Activated naive CD8-positive, alpha-beta T cell treated with anti-CD3 and anti-CD28 coated beads for 36 hours (primary cell): ENCODE measurements at regions not wholly inside any gene's neighbourhood (a gene's known extent, or its start where the extent isn't known, plus 50 kb on each side); places are given as distances from the start of the nearest gene placed in this dataset.
A peak's percentile ranks its signal among the peaks of the same experiment; 100 is the strongest.

ENCODE experiments used
- DNase-seq: peaks from one replicate; pipeline ENCODE4 v3.0.0; 2021
- H3K27ac Mint-ChIP-seq: one replicate; pipeline ENCODE4 v1.8.0; 2022; ENCODE audit warnings: mild to moderate bottlenecking, moderate library complexity, mixed read lengths
- H3K27me3 Mint-ChIP-seq: one replicate; pipeline ENCODE4 v1.8.0; 2022; ENCODE audit warnings: mild to moderate bottlenecking, mixed read lengths
- H3K36me3 Mint-ChIP-seq: one replicate; pipeline ENCODE4 v1.8.0; 2021; ENCODE audit warnings: mild to moderate bottlenecking, mixed read lengths
- H3K4me1 Mint-ChIP-seq: one replicate; pipeline ENCODE4 v1.8.0; 2021; ENCODE audit warnings: mixed read lengths
- H3K4me3 Mint-ChIP-seq: one replicate; pipeline ENCODE4 v1.8.0; 2022; ENCODE audit warnings: mild to moderate bottlenecking, moderate library complexity, mixed read lengths
- H3K9me3 Mint-ChIP-seq: one replicate; pipeline ENCODE4 v1.8.0; 2022; ENCODE audit warnings: mixed read lengths

DNA sequence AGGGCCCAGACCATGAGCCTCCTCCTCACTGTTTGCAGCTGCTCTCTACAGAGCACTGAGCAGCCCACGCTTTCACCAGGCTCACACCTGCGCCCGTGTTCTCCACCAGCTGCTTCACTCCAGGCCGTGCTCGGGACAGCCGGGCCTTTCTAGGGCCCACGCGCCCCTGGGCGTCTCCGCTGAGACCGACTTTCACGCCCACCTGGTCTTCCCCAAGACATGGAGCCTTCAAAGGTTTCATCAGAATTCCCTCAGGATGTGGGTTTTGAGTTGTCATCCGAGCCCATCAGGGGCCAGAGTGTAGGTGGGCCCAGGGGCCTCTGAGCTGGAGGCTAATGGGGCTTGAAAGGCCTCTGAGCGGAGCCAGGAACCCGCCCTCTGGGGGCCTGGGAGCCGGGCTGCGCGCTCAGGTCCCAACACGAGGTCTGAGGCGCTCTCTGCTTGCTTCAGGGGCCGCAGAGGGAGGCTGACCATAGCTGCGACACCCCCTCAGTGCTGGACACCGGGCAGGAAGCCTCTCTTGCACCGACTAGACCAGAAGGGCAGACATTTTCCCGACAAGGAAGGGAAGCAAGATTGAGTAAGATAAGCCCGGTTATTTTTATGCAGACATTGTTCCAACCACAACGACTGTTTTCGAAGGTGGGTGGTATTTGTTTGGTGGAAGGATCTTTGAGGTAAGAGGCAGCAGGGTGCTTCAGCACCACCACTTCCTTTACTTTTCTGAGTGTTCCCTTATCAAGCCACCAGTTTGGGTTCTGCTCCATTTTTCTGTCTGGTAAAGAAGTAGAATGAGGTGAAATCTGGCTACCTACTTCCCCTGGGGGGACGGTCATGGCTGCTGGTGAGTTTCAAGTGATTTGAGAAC is 125.0 kb upstream of the FUT8 start:
- H3K4me3 Mint-ChIP-seq, result peak overlapping the region; percentile 81
- peak overlapping the region; percentile 99 for H3K27ac Mint-ChIP-seq
- peaks cover 72% of the 10 kb centered on the region for H3K4me1 Mint-ChIP-seq
- H3K27me3 Mint-ChIP-seq, result no peaks in the 10 kb centered on the region
- peaks cover 5% of the 10 kb centered on the region for H3K9me3 Mint-ChIP-seq
- peaks cover 31% of the 10 kb centered on the region for H3K36me3 Mint-ChIP-seq
- DNase-seq, result peak; percentile 82

DNA sequence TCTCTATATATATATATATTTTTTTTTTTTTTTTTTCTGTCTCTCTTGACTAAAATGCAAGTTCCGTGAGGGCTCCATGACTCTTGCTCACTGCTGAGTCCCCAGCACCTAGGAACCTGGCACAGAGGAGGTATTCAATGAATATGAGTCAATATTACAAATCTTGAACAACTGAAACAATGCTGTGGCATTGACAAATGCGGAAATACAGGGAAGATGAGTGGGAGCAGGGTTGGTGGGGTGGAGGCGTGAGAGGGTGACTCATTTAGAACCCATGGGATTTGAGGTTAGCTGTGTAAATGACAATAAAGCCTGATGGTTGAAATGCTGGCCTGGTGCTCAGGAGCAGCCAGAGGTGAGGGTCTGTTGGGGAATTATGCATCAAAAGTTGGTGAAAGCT is 121.7 kb upstream of the FUT8 start:
- Mint-ChIP-seq H3K9me3 (peaks cover 5% of the 10 kb centered on the region), H3K27ac (peak overlapping the region; percentile 66), H3K27me3 (no peaks in the 10 kb centered on the region), H3K36me3 (peaks cover 36% of the 10 kb centered on the region), H3K4me1 (peaks cover 53% of the 10 kb centered on the region), H3K4me3 (no peak overlapping the region)
- DNase-seq, result peak; percentile 48

DNA sequence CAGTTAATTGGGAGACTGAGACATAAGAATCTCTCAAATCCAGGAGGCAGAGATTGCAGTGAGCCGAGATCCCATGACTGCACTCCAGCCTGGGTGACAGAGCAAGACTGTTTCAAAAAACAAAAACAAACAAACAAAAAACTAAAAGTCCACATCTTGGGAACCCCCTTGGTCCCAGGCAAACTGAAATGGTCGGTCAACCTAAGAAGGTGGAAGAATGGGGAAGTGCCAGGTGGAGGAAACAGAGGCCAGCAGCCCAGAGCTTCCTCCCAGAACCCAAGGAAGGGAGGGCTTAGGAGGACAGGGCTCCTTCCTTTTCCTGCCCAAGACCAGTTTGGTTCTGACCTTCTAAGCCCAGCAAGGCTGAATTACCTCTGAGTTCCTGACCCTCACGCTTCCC is 121.0 kb upstream of the FUT8 start:
- peaks cover 57% of the 10 kb centered on the region for H3K4me1 Mint-ChIP-seq
- H3K9me3 Mint-ChIP-seq, result peaks cover 5% of the 10 kb centered on the region
- no peak overlapping the region for H3K4me3 Mint-ChIP-seq
- no peaks in the 10 kb centered on the region for H3K27me3 Mint-ChIP-seq
- peak overlapping the region; percentile 66 for H3K27ac Mint-ChIP-seq
- no peak for DNase-seq
- H3K36me3 Mint-ChIP-seq, result peaks cover 36% of the 10 kb centered on the region

DNA sequence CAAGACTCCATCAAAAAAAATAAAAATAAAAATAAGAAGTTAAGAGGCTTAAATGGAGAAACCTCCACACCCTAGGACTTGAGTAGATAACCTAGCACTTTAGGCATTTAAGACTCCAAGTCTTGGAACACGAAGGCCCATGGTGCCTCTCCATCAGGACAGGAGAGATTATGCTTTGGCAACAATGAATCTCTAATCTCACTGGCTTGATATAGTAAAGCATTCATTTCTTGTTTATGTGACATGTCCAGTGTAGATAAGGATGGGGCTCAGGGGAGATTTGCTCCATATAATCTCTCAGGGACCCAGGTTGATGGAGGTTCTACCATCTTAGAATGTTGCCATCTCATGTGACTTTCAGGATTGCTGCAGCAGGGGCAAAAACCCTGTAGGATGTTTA is 117.7 kb upstream of the FUT8 start:
- H3K4me3 Mint-ChIP-seq, result no peak overlapping the region
- peaks cover 32% of the 10 kb centered on the region for H3K36me3 Mint-ChIP-seq
- H3K27me3 Mint-ChIP-seq, result no peaks in the 10 kb centered on the region
- H3K27ac Mint-ChIP-seq, result no peak overlapping the region
- H3K4me1 Mint-ChIP-seq, result peaks cover 41% of the 10 kb centered on the region
- no peaks in the 10 kb centered on the region for H3K9me3 Mint-ChIP-seq
- no peak for DNase-seq

DNA sequence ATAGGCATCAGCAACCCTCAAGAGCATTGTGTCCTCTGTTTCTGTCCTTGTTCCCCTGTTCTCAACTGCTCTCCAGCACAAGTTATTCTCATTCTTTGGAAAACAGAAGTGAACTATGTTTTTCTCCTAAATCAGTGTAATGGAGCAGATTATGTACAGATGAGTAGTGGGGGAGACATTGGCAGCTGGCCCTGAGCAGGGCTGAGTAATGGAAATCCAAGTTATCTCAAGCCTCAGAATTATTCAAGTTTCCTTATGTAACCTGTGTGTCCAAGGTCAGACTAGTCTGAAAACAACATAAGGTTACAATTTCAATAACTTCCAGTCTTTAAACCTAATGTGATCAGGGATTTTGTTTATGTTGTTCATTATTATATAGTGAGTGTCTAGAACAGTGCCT is 116.1 kb upstream of the FUT8 start:
- peak overlapping the region; percentile 38 for H3K27ac Mint-ChIP-seq
- no peaks in the 10 kb centered on the region for H3K9me3 Mint-ChIP-seq
- no peak overlapping the region for H3K4me3 Mint-ChIP-seq
- H3K36me3 Mint-ChIP-seq, result peaks cover 21% of the 10 kb centered on the region
- DNase-seq, result no peak
- H3K27me3 Mint-ChIP-seq, result no peaks in the 10 kb centered on the region
- peaks cover 41% of the 10 kb centered on the region for H3K4me1 Mint-ChIP-seq

DNA sequence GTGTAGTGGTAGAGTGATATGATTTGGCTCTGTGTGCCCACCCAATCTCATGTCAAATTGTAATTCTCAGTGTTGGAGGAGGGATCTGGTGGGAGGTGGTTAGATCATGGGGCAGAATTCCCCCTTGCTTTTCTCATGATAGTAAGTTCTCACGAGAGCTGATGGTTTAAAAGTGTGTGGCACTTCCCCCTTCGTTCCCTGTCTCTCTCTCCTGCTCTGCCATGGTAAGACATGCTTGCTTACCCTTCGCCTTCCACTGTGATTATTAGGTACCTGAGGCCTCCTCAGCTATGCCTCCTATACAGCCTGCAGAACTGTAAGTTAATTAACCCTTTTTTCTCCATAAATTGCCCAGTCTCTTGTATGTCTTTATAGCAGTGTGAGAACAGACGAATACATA is 115.7 kb upstream of the FUT8 start:
- Mint-ChIP-seq H3K9me3 (no peaks in the 10 kb centered on the region), H3K36me3 (peaks cover 17% of the 10 kb centered on the region), H3K4me3 (no peak overlapping the region), H3K27ac (no peak overlapping the region), H3K27me3 (no peaks in the 10 kb centered on the region), H3K4me1 (peaks cover 41% of the 10 kb centered on the region)
- DNase-seq, result no peak

DNA sequence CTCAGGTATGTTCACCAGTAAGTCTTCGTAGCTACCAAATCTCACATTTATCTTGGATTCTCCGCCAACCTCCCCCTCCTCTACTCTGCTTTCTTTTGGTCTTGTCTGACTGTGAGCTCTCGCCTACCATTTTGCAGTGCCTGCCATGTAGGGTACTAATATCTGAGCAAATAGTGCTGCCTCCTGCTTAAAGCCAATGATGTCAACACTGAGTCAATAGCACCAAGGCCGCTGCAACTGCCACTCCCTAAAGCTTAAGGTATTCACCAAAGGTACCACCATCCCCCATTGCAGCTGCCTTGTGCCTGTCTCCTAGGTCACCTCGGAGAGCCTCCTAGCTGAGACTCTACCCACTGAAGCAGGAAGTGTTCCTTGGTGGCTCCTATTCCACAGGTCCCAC is 114.8 kb upstream of the FUT8 start:
- DNase-seq, result no peak
- no peaks in the 10 kb centered on the region for H3K27me3 Mint-ChIP-seq
- peaks cover 46% of the 10 kb centered on the region for H3K4me1 Mint-ChIP-seq
- no peak overlapping the region for H3K4me3 Mint-ChIP-seq
- H3K9me3 Mint-ChIP-seq, result no peaks in the 10 kb centered on the region
- no peak overlapping the region for H3K27ac Mint-ChIP-seq
- peaks cover 15% of the 10 kb centered on the region for H3K36me3 Mint-ChIP-seq

DNA sequence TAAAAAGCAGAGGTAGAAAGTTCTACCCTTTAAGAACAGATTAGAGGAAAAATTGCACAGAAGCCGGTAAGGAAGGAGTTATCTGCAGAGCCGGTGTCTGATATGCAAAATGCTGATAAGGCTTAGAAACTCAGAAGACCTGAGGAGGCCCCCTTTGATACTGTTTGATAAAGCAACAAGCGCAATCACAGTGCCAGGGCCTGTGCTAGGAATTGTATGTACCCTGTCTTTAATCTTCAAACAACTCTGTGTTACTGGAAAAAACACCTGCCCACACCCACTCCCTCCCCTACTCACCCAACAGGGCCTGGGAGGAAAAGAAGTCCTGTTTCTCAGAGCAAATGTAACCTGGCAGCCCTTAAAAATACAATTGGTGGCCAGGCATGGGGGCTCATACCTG is 112.7 kb upstream of the FUT8 start:
- Mint-ChIP-seq H3K4me1 (peaks cover 65% of the 10 kb centered on the region), H3K36me3 (peaks cover 10% of the 10 kb centered on the region), H3K27me3 (no peaks in the 10 kb centered on the region), H3K9me3 (no peaks in the 10 kb centered on the region), H3K4me3 (no peak overlapping the region), H3K27ac (peak overlapping the region; percentile 6)
- DNase-seq, result no peak

DNA sequence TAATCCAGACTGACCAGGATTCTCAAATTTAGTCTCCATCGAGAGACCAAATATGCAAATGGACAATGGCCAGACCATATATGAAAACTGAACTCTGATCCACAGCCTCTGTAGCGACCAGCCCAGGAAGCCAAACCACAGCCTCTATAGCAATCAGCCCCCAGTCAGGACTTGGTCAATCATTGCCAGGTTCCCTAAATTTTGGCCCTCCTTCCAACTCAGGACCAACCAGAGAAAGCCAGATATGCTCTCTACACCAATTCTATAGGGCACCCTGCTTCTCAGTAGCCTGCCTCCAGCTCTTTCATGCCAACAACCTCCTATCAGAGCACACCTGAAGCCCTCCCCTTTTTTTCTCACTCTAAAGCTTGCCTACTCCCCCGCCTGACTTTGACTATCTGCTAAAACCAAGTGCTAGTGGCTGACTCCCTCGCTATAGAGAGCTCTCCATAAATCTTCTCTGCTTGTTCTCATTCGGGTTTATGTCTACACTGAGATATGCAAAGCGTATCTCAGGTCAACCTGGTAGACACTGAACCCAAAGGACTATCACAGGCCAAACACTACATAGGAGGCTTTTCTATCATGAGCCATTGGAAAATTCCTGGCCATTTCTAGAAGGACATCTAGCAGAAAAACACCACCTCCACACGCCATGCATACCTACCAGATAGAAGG is 110.5 kb upstream of the FUT8 start:
- Mint-ChIP-seq H3K36me3 (peaks cover 16% of the 10 kb centered on the region), H3K4me3 (peak overlapping the region; percentile 51), H3K27me3 (no peaks in the 10 kb centered on the region), H3K9me3 (peaks cover 2% of the 10 kb centered on the region), H3K27ac (peak overlapping the region; percentile 95), H3K4me1 (peaks cover 64% of the 10 kb centered on the region)
- no peak for DNase-seq

DNA sequence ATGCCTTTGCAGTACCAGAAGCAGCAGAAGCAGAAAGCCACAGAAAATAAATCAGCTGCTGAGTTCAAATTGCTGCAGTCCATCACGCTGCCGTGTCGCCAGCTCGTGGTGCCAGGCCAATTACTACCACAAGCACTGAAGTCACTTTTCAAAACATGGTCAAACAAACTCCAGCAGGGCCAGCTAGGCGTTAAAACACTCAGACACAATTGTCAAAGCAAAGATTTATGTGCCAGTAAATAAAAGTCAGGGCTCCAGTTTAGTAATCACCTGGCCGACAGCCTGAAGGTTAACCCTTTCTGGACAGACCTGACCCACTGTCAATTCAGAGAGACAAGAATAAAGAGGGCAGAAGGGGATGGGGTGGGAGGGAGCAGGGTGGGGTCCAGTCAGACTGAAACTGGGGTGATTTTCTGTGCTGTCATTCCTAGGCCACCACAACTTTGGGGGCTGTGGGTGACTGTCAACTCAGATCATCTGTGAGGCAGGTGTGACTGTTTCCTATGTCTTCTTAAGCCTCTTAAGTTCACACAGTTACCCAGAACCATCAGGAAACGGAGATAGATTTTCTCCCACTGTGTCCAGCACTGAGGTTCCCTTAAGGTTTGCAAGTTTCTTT is 109.8 kb upstream of the FUT8 start:
- peaks cover 15% of the 10 kb centered on the region for H3K36me3 Mint-ChIP-seq
- no peaks in the 10 kb centered on the region for H3K27me3 Mint-ChIP-seq
- H3K27ac Mint-ChIP-seq, result peak overlapping the region; percentile 95
- H3K9me3 Mint-ChIP-seq, result peaks cover 3% of the 10 kb centered on the region
- H3K4me1 Mint-ChIP-seq, result peaks cover 61% of the 10 kb centered on the region
- H3K4me3 Mint-ChIP-seq, result peak overlapping the region; percentile 51
- peak; percentile 79 for DNase-seq

DNA sequence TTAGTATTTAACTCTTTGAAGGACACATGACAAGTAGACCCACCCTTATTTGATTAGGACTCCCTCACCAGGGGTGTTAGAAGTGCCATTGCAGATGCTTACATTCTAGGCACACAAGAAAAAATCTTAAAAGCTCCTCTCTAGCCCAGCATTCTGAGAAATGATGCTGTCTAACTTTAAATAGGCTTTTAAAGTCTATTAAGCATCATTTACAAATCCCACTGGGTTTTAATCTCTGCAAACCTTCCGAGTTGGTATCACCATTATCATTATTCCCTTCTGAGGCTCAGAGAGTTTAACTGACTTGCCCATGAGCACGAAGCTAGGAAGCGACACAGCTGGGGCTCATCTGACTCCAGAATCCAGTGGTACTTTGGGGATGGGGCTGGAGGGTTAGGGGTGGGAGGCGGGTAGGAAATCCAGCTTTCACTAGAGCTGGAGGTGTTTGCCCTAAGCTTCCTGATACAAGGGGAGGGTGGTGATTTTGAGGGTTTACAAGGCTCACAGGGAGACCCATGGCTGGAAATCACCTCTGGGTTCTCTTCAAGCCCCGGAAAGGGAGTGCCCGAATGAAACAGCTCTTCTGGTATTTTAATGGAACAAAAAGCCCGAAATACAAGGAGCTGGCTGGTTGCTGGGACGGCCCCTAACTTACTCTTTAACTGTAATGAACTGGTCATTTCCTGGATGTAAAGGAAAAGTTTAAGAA is 109.2 kb upstream of the FUT8 start:
- peaks cover 59% of the 10 kb centered on the region for H3K4me1 Mint-ChIP-seq
- peak; percentile 43 for DNase-seq

DNA sequence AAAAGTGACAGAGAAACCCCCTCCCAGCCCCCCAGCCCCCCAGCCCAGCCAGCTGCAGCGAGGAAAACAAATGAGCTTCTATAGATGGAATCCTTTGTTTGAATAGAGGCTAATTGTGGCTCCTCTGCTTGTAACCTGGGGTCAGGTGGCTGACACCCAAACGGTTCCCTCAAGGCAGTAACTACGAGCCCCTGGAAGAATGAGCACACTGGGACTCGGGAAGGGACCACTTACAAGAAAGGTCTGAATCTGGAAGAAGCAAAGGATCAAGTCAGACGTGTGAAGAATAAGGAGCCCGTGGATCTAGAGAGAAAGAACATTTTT is 108.7 kb upstream of the FUT8 start:
- DNase-seq, result no peak
- no peaks in the 10 kb centered on the region for H3K27me3 Mint-ChIP-seq
- H3K36me3 Mint-ChIP-seq, result peaks cover 9% of the 10 kb centered on the region
- peaks cover 59% of the 10 kb centered on the region for H3K4me1 Mint-ChIP-seq
- peak overlapping the region; percentile 54 for H3K4me3 Mint-ChIP-seq
- peaks cover 5% of the 10 kb centered on the region for H3K9me3 Mint-ChIP-seq
- peak overlapping the region; percentile 95 for H3K27ac Mint-ChIP-seq

More for the DNA sequence above, 109.2 kb upstream of the FUT8 start:
- Mint-ChIP-seq H3K9me3 (peaks cover 5% of the 10 kb centered on the region), H3K27ac (peak overlapping the region; percentile 95), H3K27me3 (no peaks in the 10 kb centered on the region), H3K36me3 (peaks cover 9% of the 10 kb centered on the region), H3K4me3 (peak overlapping the region; percentile 22)

DNA sequence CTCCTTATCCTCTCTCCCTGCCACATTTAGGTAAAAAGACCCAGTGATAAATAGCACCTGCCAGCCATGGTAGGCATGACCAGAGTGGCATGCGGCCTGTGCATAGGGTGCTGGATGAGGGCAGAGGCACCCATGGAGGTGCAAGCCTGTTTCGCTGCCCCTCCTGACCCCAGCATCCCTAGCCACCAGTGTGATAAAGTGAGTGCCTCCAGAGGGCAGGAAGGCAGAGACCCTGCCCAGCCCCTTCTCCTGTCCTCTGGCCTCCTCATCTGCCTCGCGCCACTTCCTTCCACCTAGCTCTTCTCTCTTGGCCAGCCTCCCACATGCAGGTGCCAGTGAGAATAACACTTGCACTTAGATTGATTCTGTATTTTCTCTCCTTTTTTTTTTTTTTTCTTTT is 108.3 kb upstream of the FUT8 start:
- H3K4me1 Mint-ChIP-seq, result peaks cover 59% of the 10 kb centered on the region
- peaks cover 5% of the 10 kb centered on the region for H3K9me3 Mint-ChIP-seq
- H3K27me3 Mint-ChIP-seq, result no peaks in the 10 kb centered on the region
- no peak for DNase-seq
- peak overlapping the region; percentile 95 for H3K27ac Mint-ChIP-seq
- H3K36me3 Mint-ChIP-seq, result peaks cover 9% of the 10 kb centered on the region
- H3K4me3 Mint-ChIP-seq, result no peak overlapping the region

DNA sequence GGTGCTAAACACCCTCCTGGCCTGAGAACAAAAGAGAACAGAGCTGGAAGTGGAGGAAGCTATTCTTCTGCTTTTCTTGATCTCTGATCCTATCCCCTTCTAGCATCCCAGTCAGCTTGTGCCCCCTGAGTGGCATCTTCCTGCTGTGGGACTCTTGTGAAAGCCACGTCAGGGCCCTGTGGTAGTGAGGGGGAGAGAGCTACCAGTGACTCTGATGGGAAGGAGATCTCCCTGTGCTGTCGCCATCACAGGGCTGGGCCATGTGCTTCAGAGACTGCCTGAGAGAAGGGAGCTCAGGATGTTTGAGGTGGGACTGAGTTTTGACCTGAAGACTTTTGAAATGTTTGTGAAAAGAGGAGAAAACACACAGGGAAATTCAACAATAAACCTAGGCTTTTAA is 107.6 kb upstream of the FUT8 start:
- H3K27ac Mint-ChIP-seq, result peak overlapping the region; percentile 75
- no peaks in the 10 kb centered on the region for H3K27me3 Mint-ChIP-seq
- peaks cover 9% of the 10 kb centered on the region for H3K36me3 Mint-ChIP-seq
- H3K9me3 Mint-ChIP-seq, result peaks cover 5% of the 10 kb centered on the region
- H3K4me1 Mint-ChIP-seq, result peaks cover 52% of the 10 kb centered on the region
- no peak for DNase-seq
- no peak overlapping the region for H3K4me3 Mint-ChIP-seq

DNA sequence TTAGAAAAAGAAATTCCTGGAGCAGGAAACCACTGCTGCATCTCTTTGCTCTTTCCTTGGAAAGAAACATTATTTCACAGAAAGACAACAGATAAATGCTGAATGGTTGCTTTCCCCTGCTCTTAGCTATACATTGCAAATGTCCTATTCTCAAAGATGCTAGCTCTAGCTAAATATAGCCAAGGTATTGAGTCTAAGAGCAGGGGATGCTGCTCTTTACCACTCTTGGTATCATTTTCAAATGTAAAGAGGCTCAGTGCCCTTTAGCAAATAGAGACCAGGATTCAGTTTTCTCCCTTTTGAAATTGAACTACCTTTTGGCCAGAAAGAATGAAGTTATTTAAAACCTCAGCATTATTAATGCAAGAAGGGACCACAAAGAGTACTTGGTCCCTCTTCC is 104.0 kb upstream of the FUT8 start:
- Mint-ChIP-seq H3K27ac (no peak overlapping the region), H3K4me3 (no peak overlapping the region), H3K4me1 (peaks cover 22% of the 10 kb centered on the region)

More for the DNA sequence above, 104.0 kb upstream of the FUT8 start:
- peaks cover 10% of the 10 kb centered on the region for H3K36me3 Mint-ChIP-seq
- no peaks in the 10 kb centered on the region for H3K27me3 Mint-ChIP-seq
- peaks cover 5% of the 10 kb centered on the region for H3K9me3 Mint-ChIP-seq
- no peak for DNase-seq
